ENCODE measurements at regions not wholly inside any gene's neighbourhood (a gene's known extent, or its start where the extent isn't known, plus 50 kb on each side); places are given as distances from the start of the nearest gene placed in this dataset.

GRCh38 chr22:49031746-49032330, 795.8 kb downstream of the BRD1 start:
- no peak overlapping the region for H3K4me3 ChIP-seq
- no peaks in the 10 kb centered on the region for H3K9me3 ChIP-seq
- ATAC-seq (ENCODE audit: insufficient number of reproducible peaks, low FRiP score, low read depth) (no peak), DNase-seq (ENCODE audit: low spot score) (no peak)
- H3K36me3 ChIP-seq, result no peaks in the 10 kb centered on the region
- H3K4me1 ChIP-seq (ENCODE audit: control insufficient read depth in 1 of 2, low read depth in 2 of 2), result no peaks in the 10 kb centered on the region
- no peak overlapping the region for H3K27ac ChIP-seq
- no peaks in the 10 kb centered on the region for H3K27me3 ChIP-seq (replicated peaks; ENCODE audit: insufficient read depth)
- TF ChIP-seq CTCF (IDR thresholded peaks at IDR 0.05), result no peak

GRCh38 chr22:49028111-49028510, 799.6 kb downstream of the BRD1 start:
- Histone ChIP-seq H3K4me3 (no peak overlapping the region), H3K36me3 (no peaks in the 10 kb centered on the region), H3K9me3 (no peaks in the 10 kb centered on the region), H3K27ac (no peak overlapping the region), H3K27me3 (replicated peaks; ENCODE audit: insufficient read depth) (no peaks in the 10 kb centered on the region), H3K4me1 (ENCODE audit: control insufficient read depth in 1 of 2, low read depth in 2 of 2) (peaks cover 0 to 18% of the 10 kb centered on the region in 2 donors)
- DNase-seq (ENCODE audit: low spot score) (no peak), ATAC-seq (ENCODE audit: insufficient number of reproducible peaks, low FRiP score, low read depth) (no peak)
- TF ChIP-seq CTCF (IDR thresholded peaks at IDR 0.05), result no peak

GRCh38 chr22:49027368-49027670, 800.4 kb downstream of the BRD1 start:
- Histone ChIP-seq H3K4me1 (ENCODE audit: control insufficient read depth in 1 of 2, low read depth in 2 of 2) (peaks cover 0 to 26% of the 10 kb centered on the region in 2 donors), H3K4me3 (no peak overlapping the region), H3K27me3 (replicated peaks; ENCODE audit: insufficient read depth) (no peaks in the 10 kb centered on the region), H3K27ac (no peak overlapping the region), H3K36me3 (no peaks in the 10 kb centered on the region), H3K9me3 (no peaks in the 10 kb centered on the region)
- TF ChIP-seq CTCF (IDR thresholded peaks at IDR 0.05), result no peak
- DNase-seq (ENCODE audit: low spot score) (no peak), ATAC-seq (ENCODE audit: insufficient number of reproducible peaks, low FRiP score, low read depth) (no peak)

GRCh38 chr22:49026494-49027367, 800.9 kb downstream of the BRD1 start:
- ATAC-seq (ENCODE audit: insufficient number of reproducible peaks, low FRiP score, low read depth), result no peak
- no peak overlapping the region for H3K4me3 ChIP-seq
- no peak for DNase-seq (ENCODE audit: low spot score)
- H3K9me3 ChIP-seq, result no peaks in the 10 kb centered on the region
- H3K27ac ChIP-seq, result no peak overlapping the region
- H3K4me1 ChIP-seq (ENCODE audit: control insufficient read depth in 1 of 2, low read depth in 2 of 2), result peaks cover 0 to 32% of the 10 kb centered on the region in 2 donors
- peak; percentile 27 for TF ChIP-seq CTCF (IDR thresholded peaks at IDR 0.05)
- no peaks in the 10 kb centered on the region for H3K36me3 ChIP-seq
- H3K27me3 ChIP-seq (replicated peaks; ENCODE audit: insufficient read depth), result no peaks in the 10 kb centered on the region

GRCh38 chr22:49025791-49026493, 801.7 kb downstream of the BRD1 start:
- Histone ChIP-seq H3K27me3 (replicated peaks; ENCODE audit: insufficient read depth) (no peaks in the 10 kb centered on the region), H3K4me1 (ENCODE audit: control insufficient read depth in 1 of 2, low read depth in 2 of 2) (peaks cover 0 to 35% of the 10 kb centered on the region in 2 donors), H3K36me3 (no peaks in the 10 kb centered on the region), H3K9me3 (no peaks in the 10 kb centered on the region), H3K4me3 (no peak overlapping the region), H3K27ac (no peak overlapping the region)
- ATAC-seq (ENCODE audit: insufficient number of reproducible peaks, low FRiP score, low read depth) (no peak), DNase-seq (ENCODE audit: low spot score) (no peak)
- no peak for TF ChIP-seq CTCF (IDR thresholded peaks at IDR 0.05)
